SIG-M5 treated with dmso at 0.1 percent for 504 hours (cell line): ENCODE measurements at regions not wholly inside any gene's neighbourhood (a gene's known extent, or its start where the extent isn't known, plus 50 kb on each side); places are given as distances from the start of the nearest gene placed in this dataset.

Source experiments
- DNase-seq: peaks from one replicate; lab custom pipeline; 2025; ENCODE audit not compliant: unreplicated experiment; lab: John Stamatoyannopoulos, UW

- DNase-seq, result no peak
Measured at GRCh38 chrX:4373791-4374190, 660.3 kb upstream of the PRKX start.

GRCh38 chrX:4358577-4358976, 645.1 kb upstream of the PRKX start:
- DNase-seq, result no peak

GRCh38 chrX:4322916-4323315, 609.5 kb upstream of the PRKX start:
- no peak for DNase-seq

GRCh38 chrX:4320436-4320947, 607.0 kb upstream of the PRKX start:
- no peak for DNase-seq

- no peak for DNase-seq
Measured at GRCh38 chrX:4315891-4316290, 602.4 kb upstream of the PRKX start.

GRCh38 chrX:4314586-4314985, 601.1 kb upstream of the PRKX start:
- no peak for DNase-seq

- no peak for DNase-seq
Measured at GRCh38 chrX:4277122-4277521, 563.7 kb upstream of the PRKX start.

- DNase-seq, result no peak
Measured at GRCh38 chrX:4268676-4269075, 555.2 kb upstream of the PRKX start.

- no peak for DNase-seq
Measured at GRCh38 chrX:4265036-4265435, 551.6 kb upstream of the PRKX start.

GRCh38 chrX:4263030-4263803, 549.8 kb upstream of the PRKX start:
- DNase-seq, result no peak

GRCh38 chrX:4253092-4253491, 539.6 kb upstream of the PRKX start:
- peak; percentile 19 for DNase-seq

- DNase-seq, result no peak
Measured at GRCh38 chrX:4249401-4249800, 536.0 kb upstream of the PRKX start.

GRCh38 chrX:4243759-4244158, 530.3 kb upstream of the PRKX start:
- no peak for DNase-seq

- peak; percentile 5 for DNase-seq
Measured at GRCh38 chrX:4240541-4241194, 527.2 kb upstream of the PRKX start.

- peak; percentile 30 for DNase-seq
Measured at GRCh38 chrX:4239650-4240540, 526.4 kb upstream of the PRKX start.

- no peak for DNase-seq
Measured at GRCh38 chrX:4238916-4239315, 525.5 kb upstream of the PRKX start.

GRCh38 chrX:4225086-4225485, 511.6 kb upstream of the PRKX start:
- no peak for DNase-seq

- DNase-seq, result no peak
Measured at GRCh38 chrX:4206941-4207340, 493.5 kb upstream of the PRKX start.

- DNase-seq, result no peak
Measured at GRCh38 chrX:4197971-4198370, 484.5 kb upstream of the PRKX start.

- DNase-seq, result no peak
Measured at GRCh38 chrX:4193500-4194155, 480.2 kb upstream of the PRKX start.

- no peak for DNase-seq
Measured at GRCh38 chrX:4186331-4186730, 472.9 kb upstream of the PRKX start.
